NAMALWA (cell line): ENCODE measurements at regions not wholly inside any gene's neighbourhood (a gene's known extent, or its start where the extent isn't known, plus 50 kb on each side); places are given as distances from the start of the nearest gene placed in this dataset.
"Not testable (repeated sequence)": the region's sequence is repeated elsewhere in the genome, so short reads cannot be mapped to it uniquely, and the experiment has no call there.

ENCODE experiments used
- DNase-seq: peaks from one replicate; pipeline ENCODE4 v3.0.0-alpha.2; 2015; ENCODE audit warnings: low spot score

GRCh38 chr4:9604031-9604892 lies 160.0 kb downstream of the DEFB131A start:
- not testable (repeated sequence) for DNase-seq

GRCh38 chr4:9604893-9605190 lies 160.6 kb downstream of the DEFB131A start:
- DNase-seq = not testable (repeated sequence)

- DNase-seq = no peak
Measured at GRCh38 chr4:9608300-9608699, 164.1 kb downstream of the DEFB131A start.

GRCh38 chr4:9610321-9610720 lies 166.1 kb downstream of the DEFB131A start:
- DNase-seq = not testable (repeated sequence)

GRCh38 chr4:9611101-9611500 lies 166.9 kb downstream of the DEFB131A start:
- no peak for DNase-seq

GRCh38 chr4:9636411-9636810 lies 145.0 kb upstream of the DRD5 start:
- not testable (repeated sequence) for DNase-seq

GRCh38 chr4:9659678-9660077 lies 121.8 kb upstream of the DRD5 start:
- DNase-seq = peak; percentile 1

- not testable (repeated sequence) for DNase-seq
Measured at GRCh38 chr4:9660955-9661354, 120.5 kb upstream of the DRD5 start.

- not testable (repeated sequence) for DNase-seq
Measured at GRCh38 chr4:9670725-9671124, 110.7 kb upstream of the DRD5 start.

GRCh38 chr4:9677357-9677756 lies 104.1 kb upstream of the DRD5 start:
- not testable (repeated sequence) for DNase-seq

- no peak for DNase-seq
Measured at GRCh38 chr4:9679704-9680478, 101.5 kb upstream of the DRD5 start.

- DNase-seq = not testable (repeated sequence)
Measured at GRCh38 chr4:9683174-9683573, 98.3 kb upstream of the DRD5 start.

- not testable (repeated sequence) for DNase-seq
Measured at GRCh38 chr4:9685016-9685415, 96.4 kb upstream of the DRD5 start.

GRCh38 chr4:9685692-9686091 lies 95.7 kb upstream of the DRD5 start:
- DNase-seq = no peak

- DNase-seq = not testable (repeated sequence)
Measured at GRCh38 chr4:9690636-9691237, 90.7 kb upstream of the DRD5 start.

GRCh38 chr4:9691238-9692065 lies 90.0 kb upstream of the DRD5 start:
- DNase-seq = peak; percentile 94

- not testable (repeated sequence) for DNase-seq
Measured at GRCh38 chr4:9692791-9693491, 88.5 kb upstream of the DRD5 start.

GRCh38 chr4:9694403-9694802 lies 87.0 kb upstream of the DRD5 start:
- not testable (repeated sequence) for DNase-seq

GRCh38 chr4:9695994-9696393 lies 85.4 kb upstream of the DRD5 start:
- peak; percentile 20 for DNase-seq

GRCh38 chr4:9696561-9696960 lies 84.9 kb upstream of the DRD5 start:
- not testable (repeated sequence) for DNase-seq

GRCh38 chr4:9702019-9702418 lies 79.4 kb upstream of the DRD5 start:
- not testable (repeated sequence) for DNase-seq
